Testis (tissue), 2 donors: ENCODE measurements at regions not wholly inside any gene's neighbourhood (a gene's known extent, or its start where the extent isn't known, plus 50 kb on each side); places are given as distances from the start of the nearest gene placed in this dataset.

Experiments used
- DNase-seq: peaks from one replicate; pipeline ENCODE4 v3.0.0-alpha.2; 2019
- H3K27ac ChIP-seq, 2 donors: fragments of 200-600 bp; sonication (generic); one replicate each; pipeline ENCODE4 v1.5.1; 2019
- H3K27me3 ChIP-seq: fragments of 200-600 bp; sonication (generic); one replicate; pipeline ENCODE4 v1.5.1; 2019
- H3K36me3 ChIP-seq: fragments of 200-600 bp; sonication (generic); one replicate; pipeline ENCODE4 v1.5.1; 2017; ENCODE audit warnings: low read depth; ENCODE audit errors: missing control alignments
- H3K4me1 ChIP-seq: fragments of 200-600 bp; sonication (generic); one replicate; pipeline ENCODE4 v1.5.1; 2019
- H3K4me3 ChIP-seq, 2 donors: fragments of 200-600 bp; sonication (generic); one replicate each; pipeline ENCODE4 v1.5.1; 2017 to 2019
- H3K9me3 ChIP-seq: fragments of 200-600 bp; sonication (generic); one replicate; pipeline ENCODE4 v1.5.1; 2017
- POLR2A ChIP-seq: fragments of 450-650 bp; IDR thresholded peaks from one replicate; pipeline ENCODE4 v1.6.1; 2017; ENCODE audit warnings: antibody characterized with exemption, mild to moderate bottlenecking, moderate library complexity
- WGBS, 2 donors: methylation state at CpG; one replicate each; pipeline ENCODE4 v1.1.5; 2018; 5-methylcytosine and 5-hydroxymethylcytosine counted together
- intact Hi-C: fragments of 100-400 bp; cut with DNase I; formaldehyde crosslinking; loops from one replicate; pipeline ENCODE4 v1.15.1; 2023; ENCODE audit warnings: low total_unique reads
- TF ChIP-seq, protein P1 (sequence below), 3 experiments: fragments of 450-650 bp in 2 of 3; fragments of 200-600 bp in 1 of 3; sonication (generic) in 1 of 3; IDR thresholded peaks; one replicate each; pipeline ENCODE4 v1.5.1; 2016 to 2019; ENCODE audit warnings: antibody characterized with exemption in 3 of 3, mild to moderate bottlenecking in 2 of 3, moderate library complexity in 1 of 3

DNA sequence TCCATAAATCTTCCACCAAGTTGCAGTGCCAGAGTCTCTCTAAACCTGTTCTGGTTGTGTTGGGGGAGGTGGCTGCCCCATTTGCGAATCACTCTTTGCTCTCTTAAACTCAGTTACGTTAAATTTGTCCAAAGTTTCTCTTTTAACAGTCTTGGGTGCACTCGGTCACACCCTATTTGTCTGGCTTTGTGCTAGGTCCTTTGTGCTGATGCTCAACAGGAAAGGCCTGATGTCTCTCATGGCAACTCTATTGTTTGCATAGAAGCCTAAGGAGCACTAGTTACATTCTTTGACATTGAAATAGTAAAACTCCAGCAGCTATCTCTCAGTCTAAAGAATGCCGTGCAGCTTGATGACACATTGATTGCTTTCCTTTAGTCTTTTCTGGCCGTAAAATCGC is 105.1 kb downstream of the TRMT11 start:
- no peak overlapping the region for H3K27ac ChIP-seq
- DNase-seq, result no peak
- H3K27me3 ChIP-seq, result no peaks in the 10 kb centered on the region
- intact Hi-C loops, result no loop called here
- WGBS, 2 donors, result 86% methylated on average over 6 of the region's 6 CpGs
- no peak overlapping the region for H3K4me3 ChIP-seq
- no peaks in the 10 kb centered on the region for H3K9me3 ChIP-seq
- TF ChIP-seq, protein P1, sequence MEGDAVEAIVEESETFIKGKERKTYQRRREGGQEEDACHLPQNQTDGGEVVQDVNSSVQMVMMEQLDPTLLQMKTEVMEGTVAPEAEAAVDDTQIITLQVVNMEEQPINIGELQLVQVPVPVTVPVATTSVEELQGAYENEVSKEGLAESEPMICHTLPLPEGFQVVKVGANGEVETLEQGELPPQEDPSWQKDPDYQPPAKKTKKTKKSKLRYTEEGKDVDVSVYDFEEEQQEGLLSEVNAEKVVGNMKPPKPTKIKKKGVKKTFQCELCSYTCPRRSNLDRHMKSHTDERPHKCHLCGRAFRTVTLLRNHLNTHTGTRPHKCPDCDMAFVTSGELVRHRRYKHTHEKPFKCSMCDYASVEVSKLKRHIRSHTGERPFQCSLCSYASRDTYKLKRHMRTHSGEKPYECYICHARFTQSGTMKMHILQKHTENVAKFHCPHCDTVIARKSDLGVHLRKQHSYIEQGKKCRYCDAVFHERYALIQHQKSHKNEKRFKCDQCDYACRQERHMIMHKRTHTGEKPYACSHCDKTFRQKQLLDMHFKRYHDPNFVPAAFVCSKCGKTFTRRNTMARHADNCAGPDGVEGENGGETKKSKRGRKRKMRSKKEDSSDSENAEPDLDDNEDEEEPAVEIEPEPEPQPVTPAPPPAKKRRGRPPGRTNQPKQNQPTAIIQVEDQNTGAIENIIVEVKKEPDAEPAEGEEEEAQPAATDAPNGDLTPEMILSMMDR (IDR thresholded peaks at IDR 0.05), result no peak
- TF ChIP-seq POLR2A, result no peak
- H3K36me3 ChIP-seq, result no peaks in the 10 kb centered on the region
- H3K4me1 ChIP-seq, result no peaks in the 10 kb centered on the region

DNA sequence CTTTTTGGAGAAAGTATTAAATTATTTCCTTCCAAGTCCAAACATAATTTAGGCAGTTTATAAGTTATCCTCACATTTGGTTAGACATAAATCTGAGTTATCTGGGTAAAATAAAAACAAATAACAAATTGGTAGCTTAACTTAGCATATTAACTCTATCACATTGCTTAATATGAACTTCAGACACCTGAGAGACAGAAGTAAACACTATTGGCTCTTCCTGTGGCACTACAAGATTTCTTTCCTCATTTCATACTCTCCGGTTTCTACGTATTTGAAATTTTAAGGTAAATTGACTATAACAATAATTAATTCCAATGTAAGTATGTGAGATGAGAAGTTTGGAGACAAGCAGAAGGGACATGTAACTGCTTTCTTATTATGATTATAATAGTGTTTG is 106.8 kb downstream of the TRMT11 start:
- TF ChIP-seq, protein P1 (IDR thresholded peaks at IDR 0.05), result no peak
- no peak for TF ChIP-seq POLR2A
- intact Hi-C loops, result no loop called here

DNA sequence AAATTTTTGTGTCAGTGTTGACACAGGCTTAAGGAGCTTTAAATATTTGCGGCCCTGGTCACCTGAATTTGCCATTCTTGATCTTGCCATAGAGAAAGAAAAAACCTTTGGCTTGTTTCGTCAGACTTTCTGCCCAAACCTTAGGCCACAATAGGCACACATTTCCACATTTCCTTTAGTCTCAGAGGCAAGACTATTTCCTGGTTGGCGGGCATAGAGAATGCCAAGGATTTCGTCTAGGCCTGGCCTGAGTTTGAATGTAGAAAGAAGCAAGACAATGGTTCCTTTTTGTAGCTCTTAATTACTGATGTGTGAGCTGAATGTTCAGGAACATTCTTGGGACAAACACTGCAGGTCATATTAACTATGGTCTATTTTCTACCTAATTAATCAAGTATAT is 108.1 kb downstream of the TRMT11 start:
- Histone ChIP-seq H3K27me3 (no peaks in the 10 kb centered on the region), H3K9me3 (no peaks in the 10 kb centered on the region), H3K27ac (no peak overlapping the region), H3K36me3 (no peaks in the 10 kb centered on the region), H3K4me1 (no peaks in the 10 kb centered on the region), H3K4me3 (no peak overlapping the region)
- TF ChIP-seq POLR2A, result no peak
- TF ChIP-seq, protein P1 (IDR thresholded peaks at IDR 0.05), result no peak
- no peak for DNase-seq
- whole genome bisulfite sequencing, 2 donors, result 89 to 94% methylated on average over 4 of the region's 4 CpGs
- intact Hi-C loops, result no loop called here

More for the DNA sequence above, 106.8 kb downstream of the TRMT11 start:
- Histone ChIP-seq H3K4me3 (no peak overlapping the region), H3K4me1 (no peaks in the 10 kb centered on the region), H3K27ac (no peak overlapping the region), H3K27me3 (no peaks in the 10 kb centered on the region), H3K36me3 (no peaks in the 10 kb centered on the region), H3K9me3 (no peaks in the 10 kb centered on the region)
- 92 to 96% methylated on average over 2 of the region's 2 CpGs for WGBS, 2 donors
- DNase-seq, result no peak

DNA sequence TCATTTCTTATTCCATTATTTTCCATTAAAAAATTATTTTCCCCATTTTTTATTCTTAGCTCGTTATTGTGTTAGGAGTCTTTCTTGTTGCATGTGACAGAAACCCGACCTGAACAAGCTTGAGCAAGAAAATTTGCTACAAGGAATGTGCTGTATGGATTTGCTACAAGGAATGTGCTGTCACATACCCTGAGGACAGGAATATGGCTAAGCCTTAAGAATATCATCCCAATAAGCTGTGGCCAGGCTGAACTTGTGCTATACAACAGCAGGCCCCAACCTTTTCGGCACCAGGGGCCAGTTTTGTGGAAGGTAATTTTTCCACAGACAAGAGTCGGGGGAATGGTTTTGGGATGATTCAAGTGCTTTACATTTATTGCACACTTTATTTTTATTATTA is 114.0 kb downstream of the TRMT11 start:
- Histone ChIP-seq H3K9me3 (no peaks in the 10 kb centered on the region), H3K4me1 (no peaks in the 10 kb centered on the region), H3K27ac (no peak overlapping the region), H3K27me3 (no peaks in the 10 kb centered on the region), H3K4me3 (no peak overlapping the region), H3K36me3 (no peaks in the 10 kb centered on the region)
- 96 to 97% methylated on average over 4 of the region's 4 CpGs for WGBS, 2 donors
- no peak for TF ChIP-seq POLR2A
- TF ChIP-seq, protein P1 (IDR thresholded peaks at IDR 0.05), result no peak
- intact Hi-C loops, result no loop called here
- no peak for DNase-seq

DNA sequence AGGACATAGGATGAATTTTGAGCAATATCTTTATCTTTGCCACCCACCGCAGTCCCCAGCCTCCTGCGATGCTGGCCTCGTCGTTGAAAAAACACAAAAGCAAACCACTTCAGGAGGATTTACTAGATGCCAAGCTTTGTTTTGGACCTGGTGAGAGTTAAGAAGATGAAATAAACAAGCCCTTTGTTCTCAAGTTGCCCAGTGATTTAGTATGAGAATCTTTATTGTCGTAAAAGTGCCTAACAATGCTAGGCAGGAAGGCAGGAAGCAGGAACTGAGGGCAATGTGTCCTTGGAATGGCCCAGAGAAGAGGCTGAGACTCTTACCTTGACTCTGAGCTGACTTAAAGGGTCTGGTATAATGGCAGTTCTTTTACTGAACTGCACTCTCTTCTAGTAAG is 116.0 kb downstream of the TRMT11 start:
- Histone ChIP-seq H3K4me3 (no peak overlapping the region), H3K4me1 (no peaks in the 10 kb centered on the region), H3K27me3 (no peaks in the 10 kb centered on the region), H3K9me3 (no peaks in the 10 kb centered on the region), H3K27ac (no peak overlapping the region), H3K36me3 (no peaks in the 10 kb centered on the region)
- DNase-seq, result no peak
- intact Hi-C loops, result no loop called here
- WGBS, 2 donors, result 79 to 83% methylated on average over 5 of the region's 5 CpGs
- no peak for TF ChIP-seq POLR2A
- TF ChIP-seq, protein P1 (IDR thresholded peaks at IDR 0.05), result no peak
